ENCODE measurements at regions not wholly inside any gene's neighbourhood (a gene's known extent, or its start where the extent isn't known, plus 50 kb on each side); places are given as distances from the start of the nearest gene placed in this dataset.

GRCh38 chr12:91959220-91959619 is 186.4 kb downstream of the BTG1 start:
- no peak for DNase-seq

GRCh38 chr12:91958816-91959215 is 186.8 kb downstream of the BTG1 start:
- DNase-seq = no peak

- no peak for DNase-seq
These were observed 190.9 kb downstream of the BTG1 start for GRCh38 chr12:91954747-91955146.

- DNase-seq = no peak
These were observed 191.3 kb downstream of the BTG1 start for GRCh38 chr12:91954326-91954725.

GRCh38 chr12:91952916-91953315 is 192.7 kb downstream of the BTG1 start:
- peak; percentile 40 to 47 for DNase-seq

- DNase-seq = no peak
These were observed 194.1 kb downstream of the BTG1 start for GRCh38 chr12:91951571-91951970.

- DNase-seq = no peak
These were observed 197.1 kb downstream of the BTG1 start for GRCh38 chr12:91948504-91948903.

- no peak for DNase-seq
These were observed 198.2 kb downstream of the BTG1 start for GRCh38 chr12:91947459-91947858.

GRCh38 chr12:91944637-91945036 is 201.0 kb downstream of the BTG1 start:
- DNase-seq = no peak

GRCh38 chr12:91940826-91941570 is 204.6 kb downstream of the BTG1 start:
- no peak for DNase-seq

GRCh38 chr12:91940322-91940721 is 205.3 kb downstream of the BTG1 start:
- DNase-seq = no peak

- no peak for DNase-seq
These were observed 207.9 kb downstream of the BTG1 start for GRCh38 chr12:91937706-91938105.

- no peak for DNase-seq
These were observed 208.6 kb downstream of the BTG1 start for GRCh38 chr12:91937009-91937408.

GRCh38 chr12:91935296-91935695 is 210.3 kb downstream of the BTG1 start:
- no peak for DNase-seq

GRCh38 chr12:91931111-91931510 is 214.5 kb downstream of the BTG1 start:
- no peak for DNase-seq

GRCh38 chr12:91928501-91928900 is 217.1 kb downstream of the BTG1 start:
- no peak for DNase-seq

- no peak for DNase-seq
These were observed 218.8 kb downstream of the BTG1 start for GRCh38 chr12:91926848-91927247.

- DNase-seq = no peak
These were observed 220.8 kb downstream of the BTG1 start for GRCh38 chr12:91924827-91925226.

GRCh38 chr12:91923864-91924263 is 221.8 kb downstream of the BTG1 start:
- DNase-seq = no peak

- DNase-seq = no peak
These were observed 223.0 kb downstream of the BTG1 start for GRCh38 chr12:91922674-91923073.

GRCh38 chr12:91922139-91922538 is 223.5 kb downstream of the BTG1 start:
- DNase-seq = no peak

- no peak for DNase-seq
These were observed 224.1 kb downstream of the BTG1 start for GRCh38 chr12:91921555-91921954.

GRCh38 chr12:91920741-91921140 is 224.9 kb downstream of the BTG1 start:
- DNase-seq = no peak

- no peak for DNase-seq
These were observed 225.4 kb downstream of the BTG1 start for GRCh38 chr12:91920276-91920675.

- DNase-seq = no peak
These were observed 227.2 kb downstream of the BTG1 start for GRCh38 chr12:91918431-91918830.

All from AML-193 (cell line).